ENCODE measurements at regions not wholly inside any gene's neighbourhood (a gene's known extent, or its start where the extent isn't known, plus 50 kb on each side); places are given as distances from the start of the nearest gene placed in this dataset.

GRCh38 chr2:57981083-57981768 lies 65.4 kb upstream of the VRK2 start:
- no peak for DNase-seq

GRCh38 chr2:57987835-57988573 lies 58.6 kb upstream of the VRK2 start:
- DNase-seq: no peak

- DNase-seq: no peak
Measured at GRCh38 chr2:57990118-57990725, 56.4 kb upstream of the VRK2 start.

Measured in NCI-H510A treated with DMSO at 0.1 percent for 48 hours (cell line).